Neural cell (in vitro differentiated cells): ENCODE measurements at regions not wholly inside any gene's neighbourhood (a gene's known extent, or its start where the extent isn't known, plus 50 kb on each side); places are given as distances from the start of the nearest gene placed in this dataset.

ENCODE experiments used
- CTCF ChIP-seq: fragments of 450-650 bp; IDR thresholded peaks from 2 replicates; pipeline ENCODE4 v1.5.1; 2014; ENCODE audit warnings: antibody characterized with exemption, mild to moderate bottlenecking, moderate library complexity; ENCODE audit not compliant: poor library complexity, severe bottlenecking
- TAF1 ChIP-seq: IDR thresholded peaks from 2 replicates; pipeline ENCODE4 v1.6.1; 2012; ENCODE audit warnings: low read depth

GRCh38 chr4:137000432-137000831 lies 531.9 kb downstream of the PCDH18 start:
- TF ChIP-seq CTCF (no peak), TAF1 (no peak)
